Neutrophil (primary cell): ENCODE measurements at regions not wholly inside any gene's neighbourhood (a gene's known extent, or its start where the extent isn't known, plus 50 kb on each side); places are given as distances from the start of the nearest gene placed in this dataset.

Source experiments
- H3K27ac ChIP-seq: fragments of 200-600 bp; sonication (generic); 2 replicates; pipeline ENCODE4 v1.5.1; 2016; ENCODE audit warnings: mild to moderate bottlenecking, moderate library complexity
- H3K27me3 ChIP-seq: fragments of 200-600 bp; sonication (generic); 2 replicates; pipeline ENCODE4 v1.6.0; 2016; ENCODE audit warnings: mild to moderate bottlenecking
- H3K36me3 ChIP-seq: fragments of 200-600 bp; sonication (generic); 2 replicates; pipeline ENCODE4 v1.5.1; 2017
- H3K4me1 ChIP-seq, 2 experiments: fragments of 200-600 bp in 1 of 2; sonication (generic) in 1 of 2; 1 replicate in 1 of 2; 2 replicates in 1 of 2; pipeline versions ENCODE4 v1.5.1 to v1.6.1; 2013 to 2016; ENCODE audit warnings: low read depth in 1 of 2, low read length in 1 of 2, mild to moderate bottlenecking in 1 of 2, moderate library complexity in 1 of 2; ENCODE audit not compliant: control insufficient read depth in 1 of 2, insufficient read depth in 1 of 2
- H3K4me3 ChIP-seq, 2 experiments: fragments of 200-600 bp in 1 of 2; sonication (generic) in 1 of 2; 1 replicate in 1 of 2; 2 replicates in 1 of 2; pipeline ENCODE4 v1.5.1; 2013 to 2016; ENCODE audit warnings: low read depth in 1 of 2, low read length in 1 of 2, mild to moderate bottlenecking in 1 of 2, moderate library complexity in 1 of 2
- H3K9me3 ChIP-seq: fragments of 200-600 bp; sonication (generic); 2 replicates; pipeline ENCODE4 v1.5.1; 2016
- CTCF ChIP-seq: fragments of 200-600 bp; sonication (generic); IDR thresholded peaks from 2 replicates; pipeline ENCODE4 v1.5.1; 2016; ENCODE audit warnings: antibody characterized with exemption

- no peak for TF ChIP-seq CTCF
- H3K4me1 ChIP-seq, result peaks cover under 1 to 3% of the 10 kb centered on the region in 2 experiments
- H3K27me3 ChIP-seq, result no peaks in the 10 kb centered on the region
- no peaks in the 10 kb centered on the region for H3K9me3 ChIP-seq
- H3K36me3 ChIP-seq, result no peaks in the 10 kb centered on the region
- H3K27ac ChIP-seq, result no peak overlapping the region
- no peak overlapping the region for H3K4me3 ChIP-seq
These were observed 78.7 kb upstream of the NR4A3 start for GRCh38 chr9:99743006-99743405.

GRCh38 chr9:99743455-99743854, 78.2 kb upstream of the NR4A3 start:
- TF ChIP-seq CTCF, result no peak
- no peak overlapping the region for H3K4me3 ChIP-seq
- no peaks in the 10 kb centered on the region for H3K9me3 ChIP-seq
- H3K36me3 ChIP-seq, result no peaks in the 10 kb centered on the region
- H3K27ac ChIP-seq, result no peak overlapping the region
- H3K27me3 ChIP-seq, result no peaks in the 10 kb centered on the region
- H3K4me1 ChIP-seq, result peaks cover 5 to 8% of the 10 kb centered on the region in 2 experiments

GRCh38 chr9:99744132-99744531, 77.6 kb upstream of the NR4A3 start:
- Histone ChIP-seq H3K27ac (no peak overlapping the region), H3K4me3 (no peak overlapping the region), H3K4me1 (peaks cover 11 to 14% of the 10 kb centered on the region in 2 experiments), H3K27me3 (no peaks in the 10 kb centered on the region), H3K36me3 (no peaks in the 10 kb centered on the region), H3K9me3 (no peaks in the 10 kb centered on the region)
- no peak for TF ChIP-seq CTCF

- Histone ChIP-seq H3K4me3 (no peak overlapping the region), H3K9me3 (no peaks in the 10 kb centered on the region), H3K4me1 (peaks cover 14% of the 10 kb centered on the region in 2 experiments), H3K27me3 (no peaks in the 10 kb centered on the region), H3K36me3 (no peaks in the 10 kb centered on the region), H3K27ac (no peak overlapping the region)
- TF ChIP-seq CTCF, result no peak
These were observed 76.6 kb upstream of the NR4A3 start for GRCh38 chr9:99745085-99745484.

GRCh38 chr9:99746406-99746805, 75.3 kb upstream of the NR4A3 start:
- TF ChIP-seq CTCF, result no peak
- no peaks in the 10 kb centered on the region for H3K36me3 ChIP-seq
- H3K27ac ChIP-seq, result no peak overlapping the region
- H3K9me3 ChIP-seq, result no peaks in the 10 kb centered on the region
- no peaks in the 10 kb centered on the region for H3K27me3 ChIP-seq
- H3K4me1 ChIP-seq, result peaks cover 14 to 19% of the 10 kb centered on the region in 2 experiments
- H3K4me3 ChIP-seq, result no peak overlapping the region

- H3K36me3 ChIP-seq, result no peaks in the 10 kb centered on the region
- H3K9me3 ChIP-seq, result no peaks in the 10 kb centered on the region
- H3K4me3 ChIP-seq, result no peak overlapping the region
- no peak for TF ChIP-seq CTCF
- H3K27ac ChIP-seq, result no peak overlapping the region
- peaks cover 14 to 19% of the 10 kb centered on the region in 2 experiments for H3K4me1 ChIP-seq
- no peaks in the 10 kb centered on the region for H3K27me3 ChIP-seq
These were observed 73.4 kb upstream of the NR4A3 start for GRCh38 chr9:99748266-99748665.
